Astrocyte (in vitro differentiated cells and primary cell): ENCODE measurements at regions not wholly inside any gene's neighbourhood (a gene's known extent, or its start where the extent isn't known, plus 50 kb on each side); places are given as distances from the start of the nearest gene placed in this dataset.

ENCODE experiments used
- EZH2 ChIP-seq: IDR thresholded peaks from 2 replicates; pipeline ENCODE4 v1.6.1; 2012; ENCODE audit warnings: mild to moderate bottlenecking, low read length, inconsistent platforms; ENCODE audit not compliant: insufficient read depth
- TF ChIP-seq, protein P1 (sequence below): IDR thresholded peaks from 2 replicates; pipeline ENCODE4 v1.5.1; 2011; ENCODE audit warnings: low read depth, mild to moderate bottlenecking, inconsistent platforms, low read length, moderate library complexity; ENCODE audit not compliant: insufficient read depth

DNA sequence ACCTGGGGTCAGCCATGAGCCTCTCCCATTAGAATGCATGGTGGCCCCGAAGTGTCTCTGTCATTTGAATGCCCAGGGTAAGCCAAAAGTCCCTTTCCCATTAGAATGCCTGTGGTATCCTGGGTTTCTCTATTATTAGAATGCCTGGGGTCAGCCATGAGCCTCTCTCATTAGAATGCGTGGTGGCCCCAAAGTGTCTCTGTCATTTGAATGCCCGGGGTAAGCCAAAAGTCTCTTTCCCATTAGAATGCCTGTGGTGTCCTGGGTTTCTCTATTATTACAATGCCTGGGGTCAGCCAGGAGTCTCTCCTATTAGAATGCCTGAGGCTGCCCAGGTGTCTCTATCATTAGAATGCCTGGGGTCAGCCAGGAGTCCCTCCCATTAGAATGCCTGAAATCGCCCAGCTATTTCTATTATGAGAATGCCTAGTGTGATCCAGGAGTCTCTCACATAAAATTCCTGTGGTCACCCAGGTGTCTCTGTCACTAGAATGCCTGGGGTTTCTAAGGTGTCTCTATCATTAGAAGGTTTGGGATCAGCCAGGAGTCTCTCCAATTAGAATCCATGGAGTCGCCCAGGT is 65.5 kb downstream of the RNF187 start:
- TF ChIP-seq, protein P1, sequence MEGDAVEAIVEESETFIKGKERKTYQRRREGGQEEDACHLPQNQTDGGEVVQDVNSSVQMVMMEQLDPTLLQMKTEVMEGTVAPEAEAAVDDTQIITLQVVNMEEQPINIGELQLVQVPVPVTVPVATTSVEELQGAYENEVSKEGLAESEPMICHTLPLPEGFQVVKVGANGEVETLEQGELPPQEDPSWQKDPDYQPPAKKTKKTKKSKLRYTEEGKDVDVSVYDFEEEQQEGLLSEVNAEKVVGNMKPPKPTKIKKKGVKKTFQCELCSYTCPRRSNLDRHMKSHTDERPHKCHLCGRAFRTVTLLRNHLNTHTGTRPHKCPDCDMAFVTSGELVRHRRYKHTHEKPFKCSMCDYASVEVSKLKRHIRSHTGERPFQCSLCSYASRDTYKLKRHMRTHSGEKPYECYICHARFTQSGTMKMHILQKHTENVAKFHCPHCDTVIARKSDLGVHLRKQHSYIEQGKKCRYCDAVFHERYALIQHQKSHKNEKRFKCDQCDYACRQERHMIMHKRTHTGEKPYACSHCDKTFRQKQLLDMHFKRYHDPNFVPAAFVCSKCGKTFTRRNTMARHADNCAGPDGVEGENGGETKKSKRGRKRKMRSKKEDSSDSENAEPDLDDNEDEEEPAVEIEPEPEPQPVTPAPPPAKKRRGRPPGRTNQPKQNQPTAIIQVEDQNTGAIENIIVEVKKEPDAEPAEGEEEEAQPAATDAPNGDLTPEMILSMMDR: no peak
- no peak for TF ChIP-seq EZH2
